IMR-90 (cell line): ENCODE measurements at regions not wholly inside any gene's neighbourhood (a gene's known extent, or its start where the extent isn't known, plus 50 kb on each side); places are given as distances from the start of the nearest gene placed in this dataset.

Experiments
- ATAC-seq: fragments of 200-7000 bp; cut with Tn5 transposase; 2 replicates; pipeline ENCODE4 v1.9.1; 2020; ENCODE audit warnings: low read depth, mild to moderate bottlenecking, moderate library complexity
- BruUV-seq: library from RNA; stranded (reverse); fragments of 400-500 nt; replicated peaks from 2 replicates; lab custom pipeline; 2021; lab: Mats Ljungman, UMichigan
- CTCF ChIA-PET: fragments of 300-600 bp; formaldehyde crosslinking; extraction: SDS; loops from one replicate; lab custom pipeline; 2021; ENCODE audit warnings: antibody characterized with exemption; lab: Yijun Ruan, JAX
- POLR2A ChIA-PET: fragments of 300-600 bp; sonication (Branson Sonifier 250); formaldehyde crosslinking; loops from one replicate; lab custom pipeline; 2022; ENCODE audit warnings: antibody characterized with exemption; ENCODE audit not compliant: unreplicated experiment; lab: Charles Lee
- DNase-seq: peaks from one replicate; pipeline ENCODE4 v3.0.0; 2013
- H2AFZ ChIP-seq: replicated peaks from 2 replicates; pipeline ENCODE3; 2013; ENCODE audit warnings: low read length, mild to moderate bottlenecking; ENCODE audit not compliant: poor library complexity
- H2AK5ac ChIP-seq: 2 replicates; pipeline ENCODE4 v1.6.1; 2013; ENCODE audit warnings: low read depth, low read length, inconsistent platforms
- H2AK9ac ChIP-seq: replicated peaks from 2 replicates; pipeline ENCODE3; 2013; ENCODE audit warnings: mild to moderate bottlenecking, low read depth, low read length, moderate library complexity; ENCODE audit not compliant: poor library complexity
- H2BK120ac ChIP-seq: 2 replicates; pipeline ENCODE4 v1.6.1; 2013; ENCODE audit warnings: low read depth, low read length, inconsistent platforms
- H2BK15ac ChIP-seq: 3 replicates; pipeline ENCODE4 v1.6.1; 2013; ENCODE audit warnings: low read depth, low read length, inconsistent platforms
- H2BK20ac ChIP-seq: 2 replicates; pipeline ENCODE4 v1.6.1; 2013; ENCODE audit warnings: low read depth, mild to moderate bottlenecking, inconsistent platforms, low read length, moderate library complexity
- H2BK5ac ChIP-seq: 2 replicates; pipeline ENCODE4 v1.6.1; 2013; ENCODE audit warnings: mild to moderate bottlenecking, low read depth, low read length, inconsistent platforms; ENCODE audit not compliant: poor library complexity, severe bottlenecking
- H3K14ac ChIP-seq: replicated peaks from 2 replicates; pipeline ENCODE4 v1.6.1; 2013; ENCODE audit warnings: low read depth, low read length, inconsistent platforms
- H3K18ac ChIP-seq: 2 replicates; pipeline ENCODE4 v1.6.1; 2013; ENCODE audit warnings: low read depth, low read length, control low read depth
- H3K23ac ChIP-seq: 2 replicates; pipeline ENCODE4 v1.6.1; 2013; ENCODE audit warnings: low read depth, low read length, inconsistent platforms
- H3K27ac ChIP-seq: 2 replicates; pipeline ENCODE4 v1.5.1; 2013; ENCODE audit warnings: mild to moderate bottlenecking, control low read depth, low read length; ENCODE audit not compliant: insufficient read depth
- H3K27me3 ChIP-seq: 2 replicates; pipeline ENCODE4 v1.6.1; 2013; ENCODE audit warnings: low read length; ENCODE audit not compliant: control insufficient read depth, insufficient read depth
- H3K36me3 ChIP-seq: 2 replicates; pipeline ENCODE4 v1.6.1; 2013; ENCODE audit warnings: low read length, mixed read lengths; ENCODE audit not compliant: control insufficient read depth, insufficient read depth
- H3K4ac ChIP-seq: 2 replicates; pipeline ENCODE4 v1.6.1; 2013; ENCODE audit warnings: low read depth, low read length, inconsistent platforms
- H3K4me1 ChIP-seq: 2 replicates; pipeline ENCODE4 v1.6.1; 2013; ENCODE audit warnings: low read length, mixed read lengths; ENCODE audit not compliant: control insufficient read depth, insufficient read depth
- H3K4me2 ChIP-seq: 2 replicates; pipeline ENCODE4 v1.6.1; 2013; ENCODE audit warnings: low read depth, mild to moderate bottlenecking, control low read depth, low read length, moderate library complexity
- H3K4me3 ChIP-seq: 2 replicates; pipeline ENCODE4 v1.5.1; 2013; ENCODE audit warnings: low read depth, mild to moderate bottlenecking, control low read depth, low read length, moderate library complexity; ENCODE audit not compliant: insufficient read depth
- H3K56ac ChIP-seq: 2 replicates; pipeline ENCODE4 v1.6.1; 2013; ENCODE audit warnings: low read length, inconsistent platforms; ENCODE audit not compliant: insufficient read depth; ENCODE audit errors: extremely low read depth
- H3K79me1 ChIP-seq, 2 experiments: 2 replicates each; pipeline ENCODE4 v1.6.1; 2013; ENCODE audit warnings: low read length in 2 of 2, inconsistent platforms in 1 of 2, low read depth in 1 of 2
- H3K9ac ChIP-seq: 2 replicates; pipeline ENCODE4 v1.6.1; 2013; ENCODE audit warnings: low read depth, low read length, control low read depth
- H3K9me1 ChIP-seq: 2 replicates; pipeline ENCODE4 v1.6.1; 2013; ENCODE audit warnings: low read length, inconsistent platforms; ENCODE audit not compliant: insufficient read depth
- H3K9me3 ChIP-seq: 2 replicates; pipeline ENCODE4 v1.6.1; 2013; ENCODE audit warnings: low read length; ENCODE audit not compliant: control insufficient read depth, insufficient read depth
- H4K20me1 ChIP-seq: 2 replicates; pipeline ENCODE4 v1.6.1; 2013; ENCODE audit warnings: low read length, inconsistent platforms; ENCODE audit not compliant: insufficient read depth
- H4K5ac ChIP-seq: 2 replicates; pipeline ENCODE4 v1.6.1; 2013; ENCODE audit warnings: mild to moderate bottlenecking, low read depth, low read length, control low read depth
- H4K8ac ChIP-seq, 2 experiments: 2 replicates each; pipeline ENCODE4 v1.6.1; 2013; ENCODE audit warnings: low read depth in 2 of 2, low read length in 2 of 2, control low read depth in 1 of 2, inconsistent platforms in 1 of 2
- H4K91ac ChIP-seq: 2 replicates; pipeline ENCODE4 v1.6.1; 2013; ENCODE audit warnings: low read depth, low read length, inconsistent platforms; ENCODE audit not compliant: insufficient read depth
- BHLHE40 ChIP-seq: fragments of 150-350 bp; IDR thresholded peaks from 2 replicates; pipeline ENCODE4 v1.6.1; 2016; ENCODE audit warnings: mild to moderate bottlenecking, low read depth, low read length
- WGBS, 2 experiments: methylation state at CpG; one replicate each; pipeline versions ENCODE4 v1.1.5 to v1.1.7; 2013; ENCODE audit warnings: missing lambda C conversion rate in 2 of 2; ENCODE audit not compliant: insufficient read length in 1 of 2; ENCODE audit errors: extremely low coverage in 2 of 2; 5-methylcytosine and 5-hydroxymethylcytosine counted together
- dilution Hi-C: fragments of 300-500 bp; cut with HindIII; formaldehyde crosslinking; loops from one replicate; pipeline ENCODE4 v1.14.3; 2018; ENCODE audit warnings: low sequenced_read_pairs; ENCODE audit not compliant: unreplicated experiment
- in situ Hi-C: fragments of 300-500 bp; cut with MboI; formaldehyde crosslinking; loops from 3 replicates; pipeline ENCODE4 v1.14.3; 2019; ENCODE audit warnings: low sequenced_read_pairs, inconsistent platforms, mixed read lengths
- intact Hi-C: fragments of 100-400 bp; cut with micrococcal nuclease; formaldehyde crosslinking; loops from 2 replicates; pipeline ENCODE4 v1.10.0; 2022
- TF ChIP-seq, protein P1 (sequence below): fragments of 150-350 bp; IDR thresholded peaks from 2 replicates; pipeline ENCODE4 v1.6.1; 2016; ENCODE audit warnings: low read depth, mild to moderate bottlenecking, low read length, moderate library complexity, borderline replicate concordance

DNA sequence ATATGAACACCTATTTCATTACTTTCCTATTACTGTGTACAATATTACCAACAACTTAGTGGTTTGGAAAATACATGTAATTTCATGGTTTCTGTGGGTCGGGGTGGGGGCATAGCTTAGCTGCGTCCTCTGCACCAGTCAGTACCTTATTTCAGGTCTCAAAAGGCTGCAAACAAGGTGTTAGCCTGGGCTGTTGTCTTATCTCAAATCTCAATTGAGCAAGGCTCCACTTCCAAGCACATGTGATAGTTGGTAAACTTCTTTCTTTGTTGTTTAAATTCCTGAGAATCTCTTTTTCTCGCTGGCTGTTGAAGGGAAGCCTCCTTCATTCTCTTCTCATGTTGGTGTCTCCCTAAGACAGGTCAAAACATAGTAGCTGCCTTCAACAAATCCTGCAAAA, 485.4 kb downstream of the AMY1C start:
- H3K4me2 ChIP-seq, result no peak overlapping the region
- no peak overlapping the region for H2BK20ac ChIP-seq
- H3K36me3 ChIP-seq, result no peaks in the 10 kb centered on the region
- no peak overlapping the region for H4K91ac ChIP-seq
- no peaks in the 10 kb centered on the region for H3K9me3 ChIP-seq
- no peak overlapping the region for H2BK120ac ChIP-seq
- H3K27me3 ChIP-seq, result no peaks in the 10 kb centered on the region
- POLR2A ChIA-PET, result no interaction called here
- no peak overlapping the region for H2AK5ac ChIP-seq
- no peak for DNase-seq
- no peak overlapping the region for H2AFZ ChIP-seq
- no peak overlapping the region for H2BK5ac ChIP-seq
- H3K27ac ChIP-seq, result no peak overlapping the region
- CTCF ChIA-PET, result no interaction called here
- intact Hi-C loops (no loop called here), in situ Hi-C loops (no loop called here), dilution Hi-C loops (no loop called here)
- BruUV-seq, result no TSS peak
- H3K79me1 ChIP-seq, result no peaks in the 10 kb centered on the region
- no peak for ATAC-seq
- WGBS, 2 experiments, result no CpG with 5 or more reads among the region's 3 CpGs
- no peak overlapping the region for H2AK9ac ChIP-seq
- H2BK15ac ChIP-seq, result no peak overlapping the region
- H4K8ac ChIP-seq, result no peak overlapping the region
- no peaks in the 10 kb centered on the region for H3K9me1 ChIP-seq
- no peak overlapping the region for H3K4me3 ChIP-seq
- H4K20me1 ChIP-seq, result no peaks in the 10 kb centered on the region
- H3K9ac ChIP-seq, result no peak overlapping the region
- H3K4me1 ChIP-seq, result no peaks in the 10 kb centered on the region
- TF ChIP-seq BHLHE40, result no peak
- TF ChIP-seq, protein P1, sequence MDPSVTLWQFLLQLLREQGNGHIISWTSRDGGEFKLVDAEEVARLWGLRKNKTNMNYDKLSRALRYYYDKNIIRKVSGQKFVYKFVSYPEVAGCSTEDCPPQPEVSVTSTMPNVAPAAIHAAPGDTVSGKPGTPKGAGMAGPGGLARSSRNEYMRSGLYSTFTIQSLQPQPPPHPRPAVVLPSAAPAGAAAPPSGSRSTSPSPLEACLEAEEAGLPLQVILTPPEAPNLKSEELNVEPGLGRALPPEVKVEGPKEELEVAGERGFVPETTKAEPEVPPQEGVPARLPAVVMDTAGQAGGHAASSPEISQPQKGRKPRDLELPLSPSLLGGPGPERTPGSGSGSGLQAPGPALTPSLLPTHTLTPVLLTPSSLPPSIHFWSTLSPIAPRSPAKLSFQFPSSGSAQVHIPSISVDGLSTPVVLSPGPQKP, result no peak
- no peak overlapping the region for H3K4ac ChIP-seq
- H3K56ac ChIP-seq, result no peak overlapping the region
- no peak overlapping the region for H3K23ac ChIP-seq
- no peak overlapping the region for H3K14ac ChIP-seq
- H4K5ac ChIP-seq, result no peak overlapping the region
- H3K18ac ChIP-seq, result no peak overlapping the region
